ENCODE measurements at regions not wholly inside any gene's neighbourhood (a gene's known extent, or its start where the extent isn't known, plus 50 kb on each side); places are given as distances from the start of the nearest gene placed in this dataset.

- no peak for TF ChIP-seq EZH2 (IDR thresholded peaks at IDR 0.05; ENCODE audit: borderline replicate concordance, insufficient read depth, low read length, poor library complexity, severe bottlenecking)
- TF ChIP-seq REST (IDR thresholded peaks at IDR 0.05; ENCODE audit: borderline replicate concordance): no peak
- TF ChIP-seq CTCF (IDR thresholded peaks at IDR 0.05; ENCODE audit: poor library complexity, severe bottlenecking): no peak
- no peak for TF ChIP-seq TAF1 (IDR thresholded peaks at IDR 0.05; ENCODE audit: low read depth)
Measured at GRCh38 chr16:60991886-60992285, 1044.4 kb downstream of the CDH8 start.

Data from neural cell (in vitro differentiated cells).